ENCODE measurements at regions not wholly inside any gene's neighbourhood (a gene's known extent, or its start where the extent isn't known, plus 50 kb on each side); places are given as distances from the start of the nearest gene placed in this dataset.

- no peak for TF ChIP-seq EZH2 (IDR thresholded peaks at IDR 0.05; ENCODE audit: low read depth)
- no peak for TF ChIP-seq CTCF (conservative IDR thresholded peaks at IDR 0.05)
- no peak for DNase-seq
- Histone ChIP-seq H3K36me3 (ENCODE audit: low read depth) (no peaks in the 10 kb centered on the region), H2AFZ (no peak overlapping the region), H3K79me2 (ENCODE audit: low read depth) (no peaks in the 10 kb centered on the region), H3K4me3 (no peak overlapping the region), H3K27ac (no peak overlapping the region), H3K27me3 (ENCODE audit: insufficient read depth, low read depth) (0 out of 2 replicates have a peak, but pooled peaks cover 9% of the 10 kb centered on the region), H3K9me3 (ENCODE audit: insufficient read depth, low read depth) (no peaks in the 10 kb centered on the region), H3K9me2 (ENCODE audit: insufficient read depth) (no peaks in the 10 kb centered on the region), H3K4me2 (no peak overlapping the region), H4K20me1 (ENCODE audit: insufficient read depth) (no peaks in the 10 kb centered on the region), H3K4me1 (replicated peaks; ENCODE audit: insufficient read depth) (no peaks in the 10 kb centered on the region), H3F3A (ENCODE audit: insufficient read depth, low read depth) (no peaks in the 10 kb centered on the region)
- CTCF ChIA-PET = no interaction called here
- BruUV-seq (replicated peaks) = no TSS peak
- POLR2A ChIA-PET (ENCODE audit: unreplicated experiment) = no interaction called here
- intact Hi-C loops (cut with micrococcal nuclease; ENCODE audit: unreplicated experiment) = no loop called here
Observed at GRCh38 chr2:57022496-57022895, 838.7 kb downstream of the CCDC85A start.

DNA sequence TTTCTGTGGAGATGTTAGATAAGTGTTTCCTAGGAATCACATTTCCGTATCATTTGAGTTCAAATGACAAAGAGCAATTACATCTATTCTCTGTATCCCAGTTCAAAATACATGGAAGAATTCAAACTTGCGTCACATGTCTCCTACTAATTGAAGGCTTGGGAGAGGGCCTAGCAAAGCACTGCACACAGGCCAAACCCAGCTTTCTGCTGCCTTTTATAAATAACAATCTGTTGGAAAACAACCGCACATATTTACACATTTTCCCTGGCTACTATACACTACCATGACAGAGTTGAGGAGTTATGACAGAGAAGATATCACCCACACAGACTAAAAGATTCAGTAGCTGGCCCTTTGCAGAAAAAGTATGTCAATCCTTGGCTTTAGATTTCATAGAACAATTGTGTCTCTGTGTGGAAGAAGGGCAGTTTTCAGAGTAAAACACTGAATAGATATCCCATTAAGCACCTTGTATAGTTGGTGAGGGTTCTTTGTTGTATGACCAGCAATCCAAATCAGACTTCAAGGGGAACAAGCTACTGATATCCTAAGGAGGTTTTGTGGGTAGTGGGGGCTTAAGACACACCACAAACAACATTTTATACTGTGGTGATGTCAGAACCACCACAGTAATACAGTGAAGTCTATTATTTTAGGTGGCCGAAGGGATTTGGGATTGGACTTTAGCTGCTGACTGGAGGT, 861.3 kb downstream of the CCDC85A start:
- H3K27ac ChIP-seq = no peak overlapping the region
- no TSS peak for BruUV-seq (replicated peaks)
- H3K4me2 ChIP-seq = no peak overlapping the region
- TF ChIP-seq CTCF (conservative IDR thresholded peaks at IDR 0.05) (no peak), EZH2 (IDR thresholded peaks at IDR 0.05; ENCODE audit: low read depth) (no peak)
- no peaks in the 10 kb centered on the region for H3K27me3 ChIP-seq (ENCODE audit: insufficient read depth, low read depth)
- H4K20me1 ChIP-seq (ENCODE audit: insufficient read depth) = no peaks in the 10 kb centered on the region
- H3K4me3 ChIP-seq = no peak overlapping the region
- ChIA-PET POLR2A (ENCODE audit: unreplicated experiment) (no interaction called here), CTCF (no interaction called here)
- H3K79me2 ChIP-seq (ENCODE audit: low read depth) = no peaks in the 10 kb centered on the region
- H3K9me2 ChIP-seq (ENCODE audit: insufficient read depth) = no peaks in the 10 kb centered on the region
- H3K36me3 ChIP-seq (ENCODE audit: low read depth) = no peaks in the 10 kb centered on the region
- no peaks in the 10 kb centered on the region for H3K9me3 ChIP-seq (ENCODE audit: insufficient read depth, low read depth)
- no peak overlapping the region for H2AFZ ChIP-seq
- no peak for DNase-seq
- intact Hi-C loops (cut with micrococcal nuclease; ENCODE audit: unreplicated experiment) = no loop called here
- H3F3A ChIP-seq (ENCODE audit: insufficient read depth, low read depth) = no peaks in the 10 kb centered on the region
- H3K4me1 ChIP-seq (replicated peaks; ENCODE audit: insufficient read depth) = no peaks in the 10 kb centered on the region

- no peak for TF ChIP-seq CTCF (conservative IDR thresholded peaks at IDR 0.05)
- TF ChIP-seq EZH2 (IDR thresholded peaks at IDR 0.05; ENCODE audit: low read depth) = no peak
- POLR2A ChIA-PET (ENCODE audit: unreplicated experiment) = no interaction called here
- H3K79me2 ChIP-seq (ENCODE audit: low read depth) = no peaks in the 10 kb centered on the region
- no TSS peak for BruUV-seq (replicated peaks)
- no peak overlapping the region for H3K4me3 ChIP-seq
- no peaks in the 10 kb centered on the region for H3F3A ChIP-seq (ENCODE audit: insufficient read depth, low read depth)
- no peak for DNase-seq
- no peaks in the 10 kb centered on the region for H3K9me3 ChIP-seq (ENCODE audit: insufficient read depth, low read depth)
- intact Hi-C loops (cut with micrococcal nuclease; ENCODE audit: unreplicated experiment) = no loop called here
- CTCF ChIA-PET = no interaction called here
- no peaks in the 10 kb centered on the region for H3K27me3 ChIP-seq (ENCODE audit: insufficient read depth, low read depth)
- H2AFZ ChIP-seq = no peak overlapping the region
- H3K9me2 ChIP-seq (ENCODE audit: insufficient read depth) = no peaks in the 10 kb centered on the region
- H3K27ac ChIP-seq = no peak overlapping the region
- no peaks in the 10 kb centered on the region for H3K4me1 ChIP-seq (replicated peaks; ENCODE audit: insufficient read depth)
- H3K36me3 ChIP-seq (ENCODE audit: low read depth) = no peaks in the 10 kb centered on the region
- no peak overlapping the region for H3K4me2 ChIP-seq
- H4K20me1 ChIP-seq (ENCODE audit: insufficient read depth) = no peaks in the 10 kb centered on the region
Observed at GRCh38 chr2:57049273-57049672, 865.5 kb downstream of the CCDC85A start.

Measured in PC-9 (cell line).